ENCODE measurements at regions not wholly inside any gene's neighbourhood (a gene's known extent, or its start where the extent isn't known, plus 50 kb on each side); places are given as distances from the start of the nearest gene placed in this dataset.

DNA sequence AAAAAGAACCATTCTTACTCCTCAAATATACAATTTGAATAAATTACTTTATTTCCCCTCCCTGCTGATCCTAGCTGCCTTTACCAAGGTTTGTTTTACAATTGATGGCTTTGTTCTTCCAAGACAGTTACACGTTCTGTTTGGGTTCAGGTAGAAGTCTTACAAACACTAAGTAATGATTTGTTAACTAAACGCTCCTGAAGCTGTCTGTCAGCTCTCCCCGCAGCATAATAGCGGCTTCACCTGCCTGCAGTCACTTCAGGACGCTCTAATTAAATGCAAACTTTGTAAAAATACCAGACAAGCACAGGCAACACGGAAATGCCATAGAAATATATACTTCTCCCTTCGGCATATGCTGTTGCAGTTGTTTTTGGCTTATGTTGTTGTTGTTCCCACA is 176.4 kb upstream of the MDFIC2 start:
- H3K4me3 ChIP-seq (ENCODE audit: low read depth, low read length) = no peak overlapping the region
- in situ Hi-C loops (cut with HindIII; ENCODE audit: low sequenced_read_pairs) = no loop called here
- no peak for TF ChIP-seq CTCF (IDR thresholded peaks at IDR 0.05; ENCODE audit: low read depth, low read length)

GRCh38 chr3:70488131-70488530 is 175.7 kb upstream of the MDFIC2 start:
- in situ Hi-C loops (cut with HindIII; ENCODE audit: low sequenced_read_pairs) = no loop called here
- DNase-seq (ENCODE audit: low read depth, low spot score) = peak; percentile 3
- H3K4me3 ChIP-seq (ENCODE audit: low read depth, low read length) = no peak overlapping the region
- TF ChIP-seq CTCF (IDR thresholded peaks at IDR 0.05; ENCODE audit: low read depth, low read length) = no peak

More for the DNA sequence above, 176.4 kb upstream of the MDFIC2 start:
- DNase-seq (ENCODE audit: low read depth, low spot score) = no peak

DNA sequence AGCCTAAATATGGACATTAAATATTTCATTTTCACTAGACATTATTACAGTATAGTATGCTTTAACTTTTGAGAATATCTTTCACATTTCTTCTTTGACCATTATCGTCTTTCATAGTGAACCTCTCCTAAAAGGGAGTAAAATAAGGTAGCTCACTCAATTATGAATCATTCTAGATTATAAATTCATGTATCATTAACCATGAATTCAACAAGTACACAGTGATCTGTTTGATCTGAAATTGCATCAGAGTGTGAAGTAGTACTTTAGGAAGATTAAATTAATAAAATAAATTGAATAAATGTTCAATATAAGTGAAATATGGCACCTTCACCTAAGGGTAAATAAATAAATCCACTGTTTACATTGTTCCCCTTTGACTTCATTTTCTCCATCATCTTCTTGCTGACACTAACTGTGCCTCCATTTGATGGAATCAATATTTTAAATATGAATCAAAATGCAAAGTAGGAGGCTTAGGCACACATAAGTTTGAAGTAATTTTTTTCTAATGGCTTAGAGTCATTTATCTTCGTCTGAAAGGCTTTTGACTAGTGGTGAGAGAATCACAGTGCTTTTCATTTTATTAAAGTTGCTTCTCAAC is 174.1 kb upstream of the MDFIC2 start:
- H3K4me3 ChIP-seq (ENCODE audit: low read depth, low read length) = no peak overlapping the region
- no peak for TF ChIP-seq CTCF (IDR thresholded peaks at IDR 0.05; ENCODE audit: low read depth, low read length)
- DNase-seq (ENCODE audit: low read depth, low spot score) = no peak
- in situ Hi-C loops (cut with HindIII; ENCODE audit: low sequenced_read_pairs) = no loop called here

DNA sequence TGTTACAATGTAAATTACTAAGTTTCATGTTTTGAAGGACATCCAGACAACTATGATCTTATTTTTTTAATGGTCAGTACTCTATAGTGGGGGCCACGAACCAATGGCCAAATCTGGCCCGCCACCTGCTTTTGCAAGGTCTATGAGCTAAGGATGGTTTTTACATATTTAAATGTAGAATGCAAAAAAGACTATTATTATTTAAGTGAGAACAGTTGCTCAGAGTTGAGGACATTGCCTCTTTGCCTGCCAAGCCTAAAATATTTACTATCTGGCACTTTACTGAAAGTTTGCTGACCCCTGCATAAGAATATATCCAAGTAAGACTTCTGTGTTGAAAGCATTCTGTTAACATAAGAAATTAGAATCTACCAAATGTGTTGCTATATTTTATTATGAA is 163.7 kb upstream of the MDFIC2 start:
- TF ChIP-seq CTCF (IDR thresholded peaks at IDR 0.05; ENCODE audit: low read depth, low read length) = no peak
- no peak overlapping the region for H3K4me3 ChIP-seq (ENCODE audit: low read depth, low read length)
- in situ Hi-C loops (cut with HindIII; ENCODE audit: low sequenced_read_pairs) = no loop called here
- DNase-seq (ENCODE audit: low read depth, low spot score) = no peak

DNA sequence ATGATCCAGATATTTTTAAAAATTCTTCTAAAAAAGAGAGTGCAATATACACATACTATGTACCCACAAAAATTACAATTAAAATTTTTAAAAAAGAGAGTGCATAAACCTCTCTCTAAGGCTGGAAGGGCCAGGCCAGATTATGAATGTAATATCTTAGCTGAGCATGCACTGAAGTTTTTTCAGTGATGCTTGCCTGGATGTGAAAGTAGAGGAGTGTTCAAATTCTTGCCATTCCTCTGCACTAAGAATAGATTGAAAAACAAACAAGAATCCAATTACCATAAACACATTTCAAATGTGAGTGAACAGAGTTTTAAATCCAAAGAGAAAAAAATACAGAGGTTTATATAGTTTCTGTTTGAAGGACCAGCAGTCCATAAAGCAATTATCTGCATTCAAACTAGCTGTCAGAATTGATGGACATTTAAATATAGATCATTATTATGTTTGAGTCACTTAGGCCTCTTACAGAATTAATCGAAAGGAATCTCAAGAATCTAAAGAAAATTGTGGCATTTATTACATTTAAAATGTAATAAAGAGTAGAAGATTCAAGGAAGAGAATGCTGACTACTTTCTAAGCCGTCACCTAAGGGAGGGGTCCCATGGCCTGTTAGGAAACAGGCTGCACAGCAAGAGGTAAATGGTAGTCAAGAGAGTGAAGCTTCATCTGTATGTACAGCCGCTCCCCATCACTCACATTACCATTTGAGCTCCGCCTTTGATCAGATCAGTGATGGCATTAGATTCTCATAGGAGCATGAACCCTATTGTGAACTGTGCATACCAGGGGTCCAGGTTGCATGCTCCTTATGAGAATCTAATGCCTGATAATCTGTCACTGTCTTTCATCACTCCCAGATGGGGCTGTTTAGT is 159.3 kb upstream of the MDFIC2 start:
- DNase-seq (ENCODE audit: low read depth, low spot score) = peak; percentile 6
- TF ChIP-seq CTCF (IDR thresholded peaks at IDR 0.05; ENCODE audit: low read depth, low read length) = no peak
- H3K4me3 ChIP-seq (ENCODE audit: low read depth, low read length) = no peak overlapping the region
- in situ Hi-C loops (cut with HindIII; ENCODE audit: low sequenced_read_pairs) = no loop called here

GRCh38 chr3:70466096-70466495 is 153.7 kb upstream of the MDFIC2 start:
- TF ChIP-seq CTCF (IDR thresholded peaks at IDR 0.05; ENCODE audit: low read depth, low read length) = no peak
- no peak overlapping the region for H3K4me3 ChIP-seq (ENCODE audit: low read depth, low read length)
- DNase-seq (ENCODE audit: low read depth, low spot score) = no peak
- in situ Hi-C loops (cut with HindIII; ENCODE audit: low sequenced_read_pairs) = no loop called here

Data from astrocyte of the spinal cord (primary cell).